ENCODE measurements at regions not wholly inside any gene's neighbourhood (a gene's known extent, or its start where the extent isn't known, plus 50 kb on each side); places are given as distances from the start of the nearest gene placed in this dataset.

DNA sequence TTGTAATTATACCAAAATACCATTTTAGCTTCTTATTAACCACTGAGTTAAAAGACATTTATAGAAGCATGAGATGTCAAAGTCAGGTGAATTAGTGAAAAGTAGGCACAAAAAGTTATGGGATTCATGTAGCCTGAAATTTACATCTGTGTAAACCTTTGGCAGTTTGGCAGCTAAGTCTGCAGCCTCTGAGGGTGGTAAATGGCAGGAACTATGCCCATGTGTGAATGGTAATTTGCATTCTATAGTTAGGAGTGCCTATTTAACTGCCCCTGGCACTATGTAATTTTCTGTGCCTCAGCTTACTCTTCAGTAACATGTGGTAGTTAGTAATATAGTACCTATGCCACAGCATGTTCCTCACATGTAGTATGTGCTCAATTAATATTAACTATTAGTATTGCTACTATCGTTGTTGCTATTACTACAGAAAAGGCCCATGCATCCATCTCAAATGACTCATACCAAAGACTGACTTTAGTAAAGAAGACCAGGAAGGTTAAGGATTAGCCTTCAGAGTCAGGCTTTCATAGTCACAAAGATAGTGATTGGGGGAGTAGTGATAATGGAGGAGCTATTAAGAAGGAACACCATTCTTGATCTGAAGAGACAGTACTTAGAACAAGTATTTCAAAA, 258.7 kb upstream of the BTG1 start:
- Histone ChIP-seq H3K36me3 (ENCODE audit: control insufficient read depth, insufficient read depth, low read length) (no peaks in the 10 kb centered on the region), H3K9me3 (no peaks in the 10 kb centered on the region), H3K4me3 (ENCODE audit: low read depth, low read length) (no peak overlapping the region), H3K27me3 (replicated peaks; ENCODE audit: control insufficient read depth, insufficient read depth, low read length) (no peaks in the 10 kb centered on the region), H3K4me1 (no peaks in the 10 kb centered on the region)
- Mint-ChIP-seq H3K27me3 (ENCODE audit: insufficient read depth, unreplicated experiment) (peaks cover 3% of the 10 kb centered on the region), H3K4me1 (ENCODE audit: low read depth, unreplicated experiment) (no peaks in the 10 kb centered on the region), H3K27ac (ENCODE audit: unreplicated experiment) (no peak overlapping the region), H3K9me3 (ENCODE audit: unreplicated experiment) (no peaks in the 10 kb centered on the region), H3K36me3 (ENCODE audit: insufficient read depth, unreplicated experiment) (no peaks in the 10 kb centered on the region), H3K4me3 (ENCODE audit: unreplicated experiment) (no peak overlapping the region)
- intact Hi-C loops (cut with micrococcal nuclease; ENCODE audit: unreplicated experiment) = loop anchor here (10.0 kb wide), 2 partner anchors 400 to 590 kb away; no protein-coding TSS in a partner anchor
- no peak for DNase-seq
- TF ChIP-seq, protein P1, sequence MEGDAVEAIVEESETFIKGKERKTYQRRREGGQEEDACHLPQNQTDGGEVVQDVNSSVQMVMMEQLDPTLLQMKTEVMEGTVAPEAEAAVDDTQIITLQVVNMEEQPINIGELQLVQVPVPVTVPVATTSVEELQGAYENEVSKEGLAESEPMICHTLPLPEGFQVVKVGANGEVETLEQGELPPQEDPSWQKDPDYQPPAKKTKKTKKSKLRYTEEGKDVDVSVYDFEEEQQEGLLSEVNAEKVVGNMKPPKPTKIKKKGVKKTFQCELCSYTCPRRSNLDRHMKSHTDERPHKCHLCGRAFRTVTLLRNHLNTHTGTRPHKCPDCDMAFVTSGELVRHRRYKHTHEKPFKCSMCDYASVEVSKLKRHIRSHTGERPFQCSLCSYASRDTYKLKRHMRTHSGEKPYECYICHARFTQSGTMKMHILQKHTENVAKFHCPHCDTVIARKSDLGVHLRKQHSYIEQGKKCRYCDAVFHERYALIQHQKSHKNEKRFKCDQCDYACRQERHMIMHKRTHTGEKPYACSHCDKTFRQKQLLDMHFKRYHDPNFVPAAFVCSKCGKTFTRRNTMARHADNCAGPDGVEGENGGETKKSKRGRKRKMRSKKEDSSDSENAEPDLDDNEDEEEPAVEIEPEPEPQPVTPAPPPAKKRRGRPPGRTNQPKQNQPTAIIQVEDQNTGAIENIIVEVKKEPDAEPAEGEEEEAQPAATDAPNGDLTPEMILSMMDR (IDR thresholded peaks at IDR 0.05; ENCODE audit: insufficient read depth in 1 of 2, low read depth in 1 of 2, low read length in 1 of 2, severe bottlenecking in 1 of 2, unreplicated experiment in 1 of 2) = no peak
- CTCF ChIA-PET = no interaction called here
- POLR2A ChIA-PET = no interaction called here
- BruUV-seq (replicated peaks) = no TSS peak

DNA sequence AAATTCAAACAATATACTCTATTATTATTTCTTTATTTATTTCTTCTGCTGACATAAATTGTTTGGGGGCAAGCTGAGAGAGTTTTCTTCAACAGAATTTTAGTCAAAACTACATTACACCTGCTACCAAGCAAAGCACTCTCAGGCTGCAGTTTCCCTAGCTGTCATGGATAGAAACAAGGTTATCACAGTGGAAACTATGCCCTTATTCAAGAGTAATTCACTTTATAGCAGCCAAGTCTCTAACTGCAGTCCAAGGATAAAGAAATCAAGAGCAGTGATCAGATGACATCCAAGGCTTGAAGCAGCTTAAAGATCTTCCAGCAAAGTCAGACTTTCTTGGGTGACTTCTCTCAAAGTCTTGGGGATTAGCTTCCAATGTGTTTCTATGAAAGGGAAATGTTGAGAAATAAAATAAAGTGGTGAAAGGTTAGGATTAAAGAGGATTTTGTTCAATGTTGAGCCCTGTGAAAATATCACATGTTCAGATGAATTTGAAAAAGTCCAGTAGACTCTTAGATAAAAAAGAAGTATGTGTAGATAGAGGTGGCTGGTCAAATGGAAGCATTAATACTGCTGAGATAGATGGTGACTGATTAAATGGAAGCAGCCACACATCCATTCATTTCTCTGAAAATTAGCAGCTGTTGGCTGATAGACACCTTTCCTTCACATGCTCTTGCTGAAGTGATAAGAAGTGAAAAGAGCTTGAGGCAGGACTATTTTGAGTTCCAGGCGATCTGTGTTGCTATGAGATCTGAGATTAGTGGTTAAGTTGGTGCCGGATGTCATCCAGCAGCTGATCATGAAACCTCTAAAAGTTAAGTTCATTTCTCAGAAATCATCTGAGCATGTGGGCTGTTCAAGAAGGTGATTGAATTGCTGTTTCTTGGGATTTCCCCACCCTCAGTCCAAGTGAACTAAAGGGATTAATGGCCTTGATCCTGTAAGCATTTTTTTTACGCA, 257.8 kb upstream of the BTG1 start:
- no peak for DNase-seq
- no TSS peak for BruUV-seq (replicated peaks)
- CTCF ChIA-PET = interaction anchor here (0.6 kb wide), 1 partner anchor 1445 kb away, joined by 3 read pairs; no protein-coding TSS in a partner anchor
- TF ChIP-seq, protein P1 (IDR thresholded peaks at IDR 0.05; ENCODE audit: insufficient read depth in 1 of 2, low read depth in 1 of 2, low read length in 1 of 2, severe bottlenecking in 1 of 2, unreplicated experiment in 1 of 2) = no peak
- no peak overlapping the region for H3K27ac Mint-ChIP-seq (ENCODE audit: unreplicated experiment)
- intact Hi-C loops (cut with micrococcal nuclease; ENCODE audit: unreplicated experiment) = loop anchor here (10.0 kb wide), 2 partner anchors 399 to 589 kb away; no protein-coding TSS in a partner anchor
- Histone ChIP-seq H3K36me3 (ENCODE audit: control insufficient read depth, insufficient read depth, low read length) (no peaks in the 10 kb centered on the region), H3K27me3 (replicated peaks; ENCODE audit: control insufficient read depth, insufficient read depth, low read length) (no peaks in the 10 kb centered on the region), H3K4me3 (ENCODE audit: low read depth, low read length) (no peak overlapping the region), H3K4me1 (no peaks in the 10 kb centered on the region), H3K9me3 (no peaks in the 10 kb centered on the region)
- no peak overlapping the region for H3K4me3 Mint-ChIP-seq (ENCODE audit: unreplicated experiment)
- H3K27me3 Mint-ChIP-seq (ENCODE audit: insufficient read depth, unreplicated experiment) = peaks cover 3% of the 10 kb centered on the region
- no peaks in the 10 kb centered on the region for H3K9me3 Mint-ChIP-seq (ENCODE audit: unreplicated experiment)
- no peaks in the 10 kb centered on the region for H3K36me3 Mint-ChIP-seq (ENCODE audit: insufficient read depth, unreplicated experiment)
- POLR2A ChIA-PET = no interaction called here
- no peaks in the 10 kb centered on the region for H3K4me1 Mint-ChIP-seq (ENCODE audit: low read depth, unreplicated experiment)

DNA sequence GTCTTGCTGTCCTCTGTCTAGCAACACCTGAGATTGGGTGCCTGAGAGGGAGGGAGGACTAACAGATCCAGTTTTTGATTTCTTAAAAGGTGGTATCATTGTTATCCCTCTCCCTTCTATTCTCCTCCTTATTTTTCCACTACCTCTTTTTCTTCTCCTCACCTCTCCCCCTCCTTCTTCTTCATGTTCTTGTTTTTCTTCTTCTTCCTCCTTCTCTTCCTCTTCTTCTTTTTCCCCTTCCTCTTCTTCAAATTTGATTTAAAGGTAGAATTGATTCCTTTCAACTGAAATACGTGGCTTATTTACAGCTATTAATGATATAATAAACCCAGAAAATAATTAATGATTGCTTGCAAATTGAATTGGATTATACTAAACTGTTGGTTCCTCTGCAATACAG, 256.8 kb upstream of the BTG1 start:
- H3K27ac Mint-ChIP-seq (ENCODE audit: unreplicated experiment) = no peak overlapping the region
- Histone ChIP-seq H3K36me3 (ENCODE audit: control insufficient read depth, insufficient read depth, low read length) (no peaks in the 10 kb centered on the region), H3K27me3 (replicated peaks; ENCODE audit: control insufficient read depth, insufficient read depth, low read length) (no peaks in the 10 kb centered on the region), H3K4me1 (no peaks in the 10 kb centered on the region), H3K9me3 (no peaks in the 10 kb centered on the region), H3K4me3 (ENCODE audit: low read depth, low read length) (no peak overlapping the region)
- ChIA-PET CTCF (interaction anchor here (0.6 kb wide), 1 partner anchor 1443 kb away, joined by 3 read pairs; no protein-coding TSS in a partner anchor), POLR2A (no interaction called here)
- intact Hi-C loops (cut with micrococcal nuclease; ENCODE audit: unreplicated experiment) = loop anchor here (10.0 kb wide), 2 partner anchors 398 to 588 kb away; no protein-coding TSS in a partner anchor
- no peaks in the 10 kb centered on the region for H3K36me3 Mint-ChIP-seq (ENCODE audit: insufficient read depth, unreplicated experiment)
- H3K27me3 Mint-ChIP-seq (ENCODE audit: insufficient read depth, unreplicated experiment) = peaks cover 3% of the 10 kb centered on the region
- no peaks in the 10 kb centered on the region for H3K4me1 Mint-ChIP-seq (ENCODE audit: low read depth, unreplicated experiment)
- no peak overlapping the region for H3K4me3 Mint-ChIP-seq (ENCODE audit: unreplicated experiment)
- no peaks in the 10 kb centered on the region for H3K9me3 Mint-ChIP-seq (ENCODE audit: unreplicated experiment)
- TF ChIP-seq, protein P1 (IDR thresholded peaks at IDR 0.05; ENCODE audit: insufficient read depth in 1 of 2, low read depth in 1 of 2, low read length in 1 of 2, severe bottlenecking in 1 of 2, unreplicated experiment in 1 of 2) = no peak
- DNase-seq = no peak
- BruUV-seq (replicated peaks) = no TSS peak

Data from Caco-2 (cell line).